HG03565 (cell line): ENCODE measurements at regions not wholly inside any gene's neighbourhood (a gene's known extent, or its start where the extent isn't known, plus 50 kb on each side); places are given as distances from the start of the nearest gene placed in this dataset.

Source experiments
- ATAC-seq: cut with Tn5 transposase; IDR thresholded peaks from one replicate; pipeline ENCODE4 v1.9.1; 2021; ENCODE audit warnings: mild to moderate bottlenecking, moderate library complexity; ENCODE audit not compliant: unreplicated experiment

DNA sequence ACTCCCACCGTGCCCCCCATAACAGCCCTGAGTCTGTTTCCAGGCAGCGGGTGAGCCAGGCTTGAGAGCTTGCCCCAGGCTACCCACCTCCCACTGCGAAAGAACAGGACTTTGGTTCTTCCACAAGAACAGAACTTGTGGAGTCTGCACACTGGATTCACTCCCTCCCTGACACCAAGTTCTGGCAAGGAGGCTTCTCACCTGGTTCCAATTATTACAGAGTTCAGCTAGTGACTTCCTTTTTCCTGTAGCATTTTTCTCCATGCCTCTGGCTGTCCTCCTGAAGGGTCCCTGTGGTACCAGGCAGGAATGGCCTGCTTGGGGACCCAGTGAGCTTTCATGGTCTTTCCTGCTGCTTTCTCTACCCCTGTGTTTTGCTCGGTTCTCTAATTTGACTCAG is 208.6 kb upstream of the SFRP2 start:
- ATAC-seq: no peak

DNA sequence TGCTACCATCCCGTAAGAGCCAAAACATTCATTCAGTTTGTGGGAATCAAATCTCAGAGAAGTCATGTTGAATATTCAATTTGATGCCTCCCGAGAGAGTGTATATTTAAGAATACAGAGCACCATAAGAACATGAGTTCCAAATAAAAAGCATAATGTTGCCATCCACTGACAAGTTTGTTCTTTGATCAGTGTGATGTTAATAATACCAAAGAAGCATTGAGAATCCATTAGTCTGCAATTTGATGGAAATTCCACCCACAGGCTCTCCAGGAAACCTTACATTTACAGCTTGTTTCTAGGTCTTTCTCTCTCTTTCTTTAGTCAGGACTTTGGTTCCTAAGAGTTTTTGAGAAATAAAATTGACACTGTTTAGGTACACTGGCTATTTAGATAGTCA is 200.6 kb upstream of the SFRP2 start:
- no peak for ATAC-seq

DNA sequence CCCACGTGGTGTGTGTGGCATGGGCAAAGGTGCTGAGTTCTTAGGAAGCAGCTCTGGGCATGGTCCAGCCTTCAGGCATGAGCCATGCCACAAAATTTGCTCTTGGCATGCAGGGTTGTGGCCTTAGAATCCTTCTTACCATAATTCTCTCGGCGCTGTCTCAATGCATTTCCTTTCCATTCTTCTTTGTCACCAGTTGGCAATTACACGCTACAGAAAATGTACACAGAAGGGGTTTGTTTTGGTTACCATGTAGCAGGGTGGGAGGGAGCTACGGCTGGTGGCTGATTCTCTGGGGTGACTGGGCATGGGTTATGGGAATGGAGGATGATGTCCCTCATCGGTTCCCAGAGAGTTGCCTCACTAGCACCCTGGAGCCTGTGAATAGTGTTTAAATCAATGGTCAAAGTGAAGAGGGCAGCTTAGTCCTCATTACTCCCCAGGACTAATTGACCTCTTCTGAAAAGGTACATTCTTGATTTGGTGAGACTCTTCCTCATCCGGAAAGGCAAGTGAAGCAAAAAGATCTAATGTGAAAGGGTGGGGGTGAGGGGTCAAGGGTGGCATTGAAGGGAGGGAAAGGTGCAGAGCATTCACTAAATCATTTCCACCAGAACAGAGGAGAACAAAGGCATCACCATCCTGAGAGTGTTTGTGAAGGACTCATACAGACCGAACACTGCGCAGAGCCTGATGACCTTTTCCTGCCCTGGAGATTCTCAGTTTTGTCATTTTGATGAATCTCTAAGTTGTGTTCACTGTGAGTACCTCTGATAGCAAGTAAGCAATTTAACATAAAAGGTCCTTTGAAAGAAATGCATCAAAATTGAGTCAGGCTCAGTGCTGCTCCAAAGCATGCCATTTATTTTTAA is 199.8 kb upstream of the SFRP2 start:
- ATAC-seq: no peak

DNA sequence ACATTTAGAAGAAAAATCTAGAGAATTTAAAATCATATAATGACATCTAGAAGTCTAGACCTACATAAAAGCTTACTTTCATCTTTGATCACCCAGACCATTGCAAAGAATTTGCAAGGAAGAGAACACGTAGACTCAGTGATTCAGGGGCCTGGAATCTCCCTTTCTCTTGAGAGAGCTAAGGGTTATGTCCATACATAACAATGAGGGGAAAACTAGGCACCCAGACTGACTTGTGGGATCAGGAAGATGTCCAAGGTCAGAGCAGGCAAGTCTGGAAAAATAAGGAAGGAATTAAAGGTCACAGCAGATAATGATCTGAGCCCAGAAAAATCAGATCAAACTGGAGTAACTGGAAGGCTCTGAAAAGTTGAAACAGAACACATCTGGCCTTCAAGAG is 198.4 kb upstream of the SFRP2 start:
- ATAC-seq: no peak

DNA sequence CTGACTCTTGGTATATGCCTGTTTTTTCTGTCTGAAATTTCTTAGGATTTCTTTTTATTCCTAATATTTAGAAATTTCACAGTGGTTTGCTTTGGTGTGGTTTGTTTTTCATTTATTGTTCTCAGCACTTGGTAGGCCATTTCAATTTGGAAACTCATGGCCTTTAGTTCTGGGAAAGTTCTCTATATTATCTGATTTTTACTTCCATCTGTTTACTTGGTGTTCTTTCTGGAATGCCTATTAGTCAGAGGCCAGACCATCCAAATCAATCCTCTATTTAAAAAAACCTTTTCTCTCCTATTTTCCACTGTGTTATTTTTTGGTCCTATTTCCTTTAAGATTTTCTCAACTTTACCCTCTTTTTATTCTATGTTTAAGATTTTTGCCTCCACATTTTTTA is 188.1 kb upstream of the SFRP2 start:
- ATAC-seq: no peak

DNA sequence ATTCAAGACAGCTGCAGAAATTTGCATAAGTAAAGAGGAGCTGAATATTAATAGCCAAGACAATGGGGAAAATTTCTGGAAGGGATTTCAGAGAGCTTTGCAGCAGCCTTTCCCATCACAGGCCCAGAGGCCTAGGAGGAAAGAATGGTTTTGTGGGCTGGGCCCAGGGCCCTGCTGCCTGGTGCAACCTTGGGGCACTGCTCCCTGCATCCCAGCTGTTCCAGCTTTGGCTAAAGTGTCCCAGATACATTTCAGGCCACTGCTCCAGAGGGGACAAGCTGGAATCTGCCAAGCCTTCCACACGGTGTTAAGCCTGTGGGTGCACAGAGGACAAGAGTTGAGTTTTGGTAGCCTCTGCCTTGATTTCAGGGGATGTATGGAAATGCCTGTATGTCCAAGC is 185.6 kb upstream of the SFRP2 start:
- ATAC-seq: no peak

DNA sequence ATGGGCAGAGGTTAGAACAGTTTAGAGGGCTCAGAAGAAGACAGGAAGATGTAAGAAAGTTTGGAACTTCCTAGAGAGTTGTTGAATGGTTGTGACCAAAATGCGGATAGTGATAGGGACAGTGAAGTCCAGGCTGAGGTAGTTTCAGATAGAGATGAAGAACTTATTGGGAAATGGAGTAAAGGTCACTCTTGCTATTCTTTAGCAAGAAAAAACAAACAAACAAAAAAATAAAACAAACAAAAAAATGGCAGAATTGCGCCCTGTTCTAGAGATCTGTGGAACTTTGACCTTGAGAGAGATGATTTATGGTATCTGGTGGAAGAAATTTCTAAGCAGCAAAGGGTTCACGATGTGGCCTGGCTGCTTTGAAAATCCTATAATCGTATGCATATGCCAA is 185.1 kb upstream of the SFRP2 start:
- no peak for ATAC-seq

DNA sequence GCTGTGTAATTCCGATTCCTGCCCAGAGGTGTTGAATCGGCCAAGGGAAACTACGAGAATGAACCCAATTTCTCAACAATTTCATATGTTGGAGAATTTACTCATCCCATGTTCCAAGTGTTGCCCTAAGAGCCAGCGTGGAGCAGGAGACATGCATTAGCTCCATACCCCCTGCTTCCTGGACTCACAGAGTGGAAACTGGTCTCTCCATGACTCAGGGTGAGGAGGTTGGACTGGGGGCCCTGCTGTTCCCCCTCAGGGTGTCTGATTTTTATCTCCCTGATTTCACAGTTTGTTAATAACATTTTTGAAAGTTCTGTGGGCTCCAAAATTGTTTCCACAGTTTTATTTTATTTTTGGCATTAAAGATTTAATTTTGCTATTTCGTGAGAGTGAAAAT is 183.0 kb upstream of the SFRP2 start:
- no peak for ATAC-seq

DNA sequence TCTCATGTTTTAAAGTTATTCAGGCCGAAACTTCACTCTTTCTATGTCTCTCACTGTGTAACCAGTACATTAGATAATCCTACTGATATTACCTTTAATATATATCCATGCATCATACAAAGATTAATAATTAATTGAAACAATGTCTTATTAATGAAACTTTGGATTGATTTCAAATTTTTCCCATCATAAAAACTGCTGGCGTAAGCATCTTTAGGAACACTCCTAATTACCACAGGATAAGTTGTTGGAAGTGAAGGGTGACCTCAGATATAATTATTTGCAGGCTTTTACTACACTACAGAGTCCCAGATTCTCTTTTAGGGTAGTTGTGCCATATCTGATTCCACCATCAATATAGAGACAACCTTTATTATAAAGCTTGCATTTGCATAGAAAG is 181.3 kb upstream of the SFRP2 start:
- ATAC-seq: no peak

DNA sequence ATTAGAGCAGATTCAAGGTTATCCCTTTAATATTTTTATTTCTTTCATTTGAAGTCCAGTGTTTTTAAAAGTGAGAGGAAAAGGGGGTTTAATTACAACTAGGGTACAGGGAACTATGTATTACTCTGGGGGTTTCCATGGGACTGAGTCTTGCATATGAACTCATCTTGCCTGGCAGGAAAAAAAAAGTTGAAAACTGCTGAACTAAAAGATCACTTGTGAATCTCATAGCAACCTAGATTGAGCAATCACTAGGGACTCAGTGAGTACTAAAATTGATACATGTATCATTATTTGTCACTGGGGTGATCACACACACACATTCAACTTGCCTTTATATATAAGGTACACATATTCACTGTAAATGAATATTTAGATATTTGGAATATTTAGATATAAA is 180.7 kb upstream of the SFRP2 start:
- no peak for ATAC-seq

DNA sequence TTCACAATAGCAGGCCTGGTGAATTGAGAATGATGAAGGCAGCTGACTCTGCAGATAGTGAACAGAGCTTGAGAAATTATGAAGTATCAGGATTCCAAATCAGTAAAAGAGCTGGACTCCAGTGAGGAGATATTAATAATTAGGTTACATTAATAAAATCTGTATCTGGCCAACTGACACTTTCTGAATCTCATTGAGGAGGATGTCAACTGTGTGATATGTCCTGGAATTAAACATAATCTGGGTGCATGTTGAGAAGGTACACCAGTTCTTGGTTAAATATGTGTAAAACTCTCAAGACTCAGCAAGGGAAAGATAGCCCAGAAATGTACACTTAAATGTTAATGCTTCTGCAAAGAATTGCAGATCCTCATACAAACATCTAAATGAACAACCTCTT is 177.8 kb upstream of the SFRP2 start:
- no peak for ATAC-seq

DNA sequence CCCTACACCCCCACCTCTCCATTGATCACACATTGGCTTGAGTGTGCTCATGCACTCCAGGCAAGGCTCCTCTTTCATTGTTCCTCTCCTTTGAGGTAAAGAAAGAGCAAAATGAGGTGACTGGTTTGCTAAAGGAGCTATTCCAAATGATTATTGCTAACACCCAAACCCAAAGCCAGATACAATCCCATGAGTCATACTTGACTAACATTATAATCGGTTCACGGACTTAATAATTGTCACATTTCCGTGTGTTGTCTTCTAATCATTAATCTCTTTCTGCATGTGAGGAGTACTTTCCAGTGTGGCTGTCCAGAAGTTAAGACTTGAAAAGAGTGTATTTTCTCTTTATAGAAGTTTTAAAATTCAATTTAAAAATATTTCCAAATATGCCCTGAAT is 174.3 kb upstream of the SFRP2 start:
- ATAC-seq: no peak

DNA sequence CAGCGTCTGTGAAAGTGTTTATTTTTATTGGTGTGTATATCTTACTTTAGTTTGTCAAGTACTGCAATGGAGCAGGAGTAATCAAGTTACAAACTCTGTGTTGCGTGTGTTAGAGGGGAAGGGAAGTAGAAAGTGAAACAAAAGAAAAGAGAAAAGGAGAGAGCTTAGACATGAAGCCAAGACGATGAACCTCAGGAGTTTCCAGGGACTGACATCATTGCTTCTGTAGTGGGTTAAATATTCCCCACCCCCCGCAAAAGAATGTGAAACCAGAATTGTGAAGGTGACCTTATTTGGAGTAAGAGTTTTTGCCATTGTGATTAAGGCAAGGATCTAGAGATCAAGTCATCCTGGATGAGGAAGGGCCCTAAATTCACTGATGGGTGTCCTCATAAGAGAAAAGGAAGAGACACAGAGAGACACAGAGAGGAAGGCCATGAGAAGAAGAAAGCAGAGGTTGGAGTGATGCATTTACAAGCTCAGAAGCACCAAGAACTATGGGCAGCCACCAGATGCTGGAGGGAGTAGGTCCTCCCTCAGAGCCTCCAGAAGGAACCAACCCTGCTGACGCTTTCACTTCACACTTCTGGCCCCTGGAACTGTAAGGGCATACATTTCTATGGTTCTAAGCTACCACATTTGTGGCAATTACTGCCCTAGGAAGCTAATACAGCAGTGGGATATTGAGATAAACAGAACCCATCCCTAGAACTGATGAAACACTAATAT is 173.6 kb upstream of the SFRP2 start:
- ATAC-seq: peak; percentile 48

DNA sequence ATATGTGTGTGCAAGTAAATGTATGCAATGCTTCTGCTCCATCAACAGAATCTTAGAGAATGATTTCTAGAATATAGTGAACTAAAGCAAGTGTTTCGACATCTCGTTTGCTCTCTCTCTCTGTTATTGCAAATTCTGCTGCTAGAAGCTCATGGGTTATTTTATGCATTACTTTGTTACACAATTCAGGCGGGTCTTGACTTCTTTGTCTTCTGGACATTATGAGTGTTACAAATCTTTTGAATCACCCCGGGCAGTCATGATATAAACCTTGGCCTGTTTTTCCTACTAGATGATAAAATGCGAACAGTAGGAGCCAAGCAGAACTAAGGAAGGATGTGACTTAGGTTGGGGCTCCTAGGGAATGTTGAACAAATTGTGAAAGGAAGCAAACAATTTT is 166.4 kb upstream of the SFRP2 start:
- ATAC-seq: no peak

DNA sequence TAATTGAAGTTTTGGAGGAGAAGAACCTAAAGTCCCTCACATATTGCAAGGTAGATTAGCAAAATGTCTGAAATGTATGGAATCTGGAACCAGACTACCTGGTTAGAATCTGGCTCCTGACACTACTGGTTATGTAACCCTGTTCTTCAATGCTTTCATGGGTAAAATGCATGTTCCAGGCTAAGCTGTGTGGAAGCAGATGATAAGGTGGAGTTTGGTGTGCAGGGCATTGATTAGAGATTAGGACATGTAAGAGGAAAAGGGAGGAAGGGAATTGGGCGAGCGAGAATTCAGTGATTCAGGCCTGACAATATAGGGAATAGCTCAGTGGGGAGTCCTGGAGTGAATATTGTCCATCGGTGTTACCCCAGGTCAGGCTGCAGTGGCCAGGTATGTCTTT is 165.8 kb upstream of the SFRP2 start:
- no peak for ATAC-seq

DNA sequence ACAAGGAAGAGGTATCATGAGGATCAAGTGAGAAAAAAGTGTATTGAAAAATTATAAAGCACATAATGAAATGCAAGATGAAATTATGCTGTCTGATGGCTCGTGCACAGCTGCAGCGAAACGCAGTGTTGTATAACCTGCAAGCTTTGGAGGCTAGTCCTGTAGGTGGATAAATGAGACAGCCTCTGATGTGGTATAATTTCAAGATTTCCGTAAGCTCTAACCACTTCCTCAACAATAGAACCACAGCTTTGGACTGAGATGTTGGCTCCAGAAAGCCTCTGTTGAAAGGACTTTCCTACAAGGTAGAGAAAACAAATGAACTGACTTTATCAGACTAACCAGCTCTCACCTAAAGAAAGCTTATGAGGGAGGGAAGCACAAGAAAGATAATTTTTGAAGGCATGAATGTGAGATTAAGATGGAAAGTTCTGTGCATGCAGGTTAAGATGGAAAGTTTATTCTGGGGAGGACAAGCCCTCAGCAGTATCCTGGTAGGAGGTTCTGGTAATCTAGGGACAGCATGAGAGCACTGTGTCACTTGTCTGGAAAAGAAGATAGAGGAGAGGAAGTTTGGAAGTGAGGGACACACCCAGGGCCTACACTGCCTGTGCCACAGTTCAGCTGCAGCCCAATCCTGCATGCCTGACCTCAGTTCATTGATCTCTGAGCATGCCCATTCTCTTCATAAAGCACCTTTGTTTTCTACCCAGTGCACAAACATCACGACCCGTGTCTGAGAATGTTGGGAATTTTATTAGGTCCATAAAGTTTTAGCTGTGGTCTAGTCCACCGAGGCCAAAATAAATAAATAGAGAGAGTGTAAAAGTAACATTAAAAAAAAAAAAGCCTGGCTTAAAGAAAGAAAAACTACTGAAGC is 161.5 kb upstream of the SFRP2 start:
- peak; percentile 90 for ATAC-seq

DNA sequence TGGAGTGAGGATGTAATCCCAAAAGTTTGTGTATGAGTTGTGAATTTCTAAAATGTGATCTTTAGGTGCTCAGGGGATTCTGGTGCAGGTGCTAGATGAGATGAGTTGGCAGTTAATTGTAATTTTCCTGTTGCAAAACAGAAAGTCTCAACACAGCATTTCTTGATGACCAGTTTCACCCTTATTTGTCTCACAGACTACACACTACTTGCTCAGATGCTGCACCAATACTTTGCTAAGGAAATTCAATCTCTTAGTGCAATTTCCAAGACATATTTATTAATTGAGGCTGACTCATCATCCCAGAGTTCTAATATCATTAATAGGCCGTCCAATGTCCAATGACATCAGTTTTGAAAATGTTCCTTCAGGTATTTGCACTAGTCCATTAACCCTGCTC is 159.2 kb upstream of the SFRP2 start:
- no peak for ATAC-seq

DNA sequence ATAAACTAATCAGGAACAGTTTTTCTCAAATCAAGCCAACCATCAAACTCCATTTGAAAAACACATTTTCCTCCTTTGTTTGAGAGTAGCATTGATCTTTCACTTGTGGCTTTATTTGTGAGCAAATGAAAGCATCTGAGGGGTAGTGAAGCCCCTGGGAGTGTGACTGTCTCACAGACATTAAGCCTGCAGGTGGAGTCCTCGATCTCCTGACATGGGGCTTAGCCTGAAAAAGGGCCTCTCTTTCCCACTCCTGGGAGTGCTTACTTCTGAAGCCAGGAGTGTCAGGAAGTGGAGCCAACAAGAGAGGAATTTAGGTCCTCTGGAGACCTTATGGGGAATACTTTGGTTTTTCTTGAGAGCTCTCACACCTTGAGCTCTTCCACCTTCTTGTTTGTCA is 158.2 kb upstream of the SFRP2 start:
- no peak for ATAC-seq

DNA sequence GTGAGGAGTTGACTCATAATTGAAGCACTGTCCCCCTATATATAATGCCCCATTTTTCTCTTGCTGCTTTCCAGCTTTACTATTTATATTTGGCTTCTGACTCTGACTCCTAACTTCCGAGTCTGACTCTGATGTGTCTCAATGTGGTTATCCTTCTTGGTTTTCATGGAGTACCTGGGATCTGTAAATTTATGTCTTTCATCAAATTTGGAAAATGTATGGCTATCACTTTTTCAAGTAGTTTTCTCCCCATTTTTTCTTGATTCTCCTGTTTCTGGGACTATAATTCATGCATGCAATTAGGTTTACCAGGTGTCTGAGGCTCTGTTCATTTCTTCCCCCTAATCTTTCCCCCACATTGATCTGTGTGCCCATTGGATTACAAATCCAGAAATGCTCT is 156.8 kb upstream of the SFRP2 start:
- ATAC-seq: no peak

DNA sequence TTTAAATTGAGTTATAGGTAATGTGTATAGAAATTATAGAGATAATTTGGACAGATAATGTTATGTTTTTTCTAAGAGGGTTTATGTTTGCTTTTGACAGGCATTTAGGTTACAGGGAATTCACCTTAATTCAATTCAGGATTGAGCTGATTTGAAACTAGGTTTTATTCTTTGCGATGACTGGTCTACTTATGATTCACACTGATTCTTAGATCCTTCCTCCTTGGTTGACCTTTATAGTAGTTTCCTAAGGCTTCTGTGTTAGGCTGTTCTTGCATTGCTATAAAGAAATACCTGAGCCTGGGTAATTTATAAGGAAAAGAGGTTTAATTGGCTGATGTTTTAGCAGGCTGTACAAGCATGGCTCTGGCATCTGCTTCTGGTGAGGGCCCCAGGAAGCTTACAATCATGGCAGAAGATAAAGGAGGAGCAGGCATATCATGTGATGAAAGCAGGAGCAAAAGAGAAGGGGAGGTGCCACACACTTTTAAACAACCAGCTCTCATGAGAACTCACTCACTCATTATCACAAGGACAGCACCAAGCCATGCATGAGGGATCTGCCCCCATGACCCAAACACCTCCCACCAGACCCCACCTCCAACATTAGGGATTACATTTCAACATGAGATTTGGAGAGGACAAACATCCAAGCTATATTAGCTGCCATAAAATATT is 155.0 kb upstream of the SFRP2 start:
- no peak for ATAC-seq

DNA sequence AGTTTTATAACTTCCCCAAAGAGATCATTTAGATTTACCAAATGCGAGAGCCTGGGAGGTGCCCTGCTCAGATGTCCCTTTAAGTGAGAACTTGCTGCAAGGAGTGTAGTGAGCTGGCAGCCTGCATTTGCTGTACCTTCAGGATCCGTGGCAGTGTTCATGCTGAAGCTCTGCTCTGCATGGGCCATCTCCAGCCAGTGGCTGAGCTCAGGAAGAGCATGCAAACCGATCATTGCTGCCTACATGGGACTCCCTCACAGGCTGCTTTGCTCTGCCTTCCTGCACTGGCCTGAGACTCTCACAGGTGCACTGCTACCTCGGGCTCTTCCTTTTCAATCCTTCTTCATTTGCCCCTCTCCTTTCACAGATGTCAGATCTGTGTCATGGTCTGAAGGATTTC is 152.0 kb upstream of the SFRP2 start:
- ATAC-seq: no peak
